ENCODE measurements at regions not wholly inside any gene's neighbourhood (a gene's known extent, or its start where the extent isn't known, plus 50 kb on each side); places are given as distances from the start of the nearest gene placed in this dataset.
"Not testable (repeated sequence)": the region's sequence is repeated elsewhere in the genome, so short reads cannot be mapped to it uniquely, and the experiment has no call there.

DNA sequence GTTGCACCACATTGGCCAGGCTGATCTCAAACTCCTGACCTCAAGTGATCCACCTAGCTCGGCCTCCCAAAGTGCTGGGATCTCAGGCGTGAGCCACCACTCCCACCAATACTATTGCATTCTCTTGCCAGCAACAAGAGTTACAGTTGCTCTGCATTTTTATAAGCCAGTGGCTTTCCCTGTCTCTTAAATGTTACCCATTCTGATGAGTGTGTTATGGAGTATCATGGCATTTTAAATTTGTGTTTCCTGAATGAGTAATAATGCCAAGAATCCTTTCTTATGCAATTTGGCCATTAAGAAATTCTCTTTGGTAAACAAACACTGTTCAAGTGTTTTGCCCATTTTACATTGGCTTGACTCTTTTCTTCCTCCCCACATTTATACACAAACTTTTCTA lies 163.0 kb downstream of the PPIAL4G start:
- not testable (repeated sequence) for TF ChIP-seq POLR2A (IDR thresholded peaks at IDR 0.05)
- TF ChIP-seq, protein P1, sequence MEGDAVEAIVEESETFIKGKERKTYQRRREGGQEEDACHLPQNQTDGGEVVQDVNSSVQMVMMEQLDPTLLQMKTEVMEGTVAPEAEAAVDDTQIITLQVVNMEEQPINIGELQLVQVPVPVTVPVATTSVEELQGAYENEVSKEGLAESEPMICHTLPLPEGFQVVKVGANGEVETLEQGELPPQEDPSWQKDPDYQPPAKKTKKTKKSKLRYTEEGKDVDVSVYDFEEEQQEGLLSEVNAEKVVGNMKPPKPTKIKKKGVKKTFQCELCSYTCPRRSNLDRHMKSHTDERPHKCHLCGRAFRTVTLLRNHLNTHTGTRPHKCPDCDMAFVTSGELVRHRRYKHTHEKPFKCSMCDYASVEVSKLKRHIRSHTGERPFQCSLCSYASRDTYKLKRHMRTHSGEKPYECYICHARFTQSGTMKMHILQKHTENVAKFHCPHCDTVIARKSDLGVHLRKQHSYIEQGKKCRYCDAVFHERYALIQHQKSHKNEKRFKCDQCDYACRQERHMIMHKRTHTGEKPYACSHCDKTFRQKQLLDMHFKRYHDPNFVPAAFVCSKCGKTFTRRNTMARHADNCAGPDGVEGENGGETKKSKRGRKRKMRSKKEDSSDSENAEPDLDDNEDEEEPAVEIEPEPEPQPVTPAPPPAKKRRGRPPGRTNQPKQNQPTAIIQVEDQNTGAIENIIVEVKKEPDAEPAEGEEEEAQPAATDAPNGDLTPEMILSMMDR (IDR thresholded peaks at IDR 0.05) = not testable (repeated sequence)

Data from right lobe of liver (tissue), 4 donors.